Stimulated activated CD8-positive, alpha-beta memory T cell treated with anti-CD3 and anti-CD28 coated beads, Interleukin-4, amount 100 ng/mL, for 24 hours (primary cell): ENCODE measurements at regions not wholly inside any gene's neighbourhood (a gene's known extent, or its start where the extent isn't known, plus 50 kb on each side); places are given as distances from the start of the nearest gene placed in this dataset.

ENCODE experiments used
- DNase-seq: peaks from one replicate; pipeline ENCODE4 v3.0.0-alpha.2; 2020; ENCODE audit warnings: low read depth

- no peak for DNase-seq
These were observed 60.1 kb upstream of the GALNT15 start for GRCh38 chr3:16114429-16114828.

DNA sequence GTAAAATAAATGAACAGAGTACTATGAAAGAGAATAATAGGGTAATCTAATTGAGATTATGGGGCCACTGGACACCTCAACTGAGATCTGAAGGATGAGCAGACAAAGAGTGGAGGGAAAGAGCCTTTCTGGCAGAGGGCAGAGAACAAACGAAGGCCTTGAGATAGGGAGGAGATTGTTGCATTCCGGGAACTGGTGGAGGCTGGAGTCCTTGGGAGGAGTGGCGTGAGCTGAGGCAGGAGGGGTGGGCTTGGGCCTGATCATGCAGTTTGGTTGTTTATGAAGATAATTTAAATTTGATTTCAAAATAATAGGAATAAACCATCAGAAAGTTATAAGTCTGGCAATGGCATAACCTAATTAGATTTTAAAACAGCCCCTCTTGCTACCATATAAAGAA lies 59.5 kb upstream of the GALNT15 start:
- DNase-seq: no peak

- DNase-seq: no peak
These were observed 56.1 kb upstream of the GALNT15 start for GRCh38 chr3:16118396-16118795.

GRCh38 chr3:16119887-16120286 lies 54.6 kb upstream of the GALNT15 start:
- DNase-seq: no peak

DNA sequence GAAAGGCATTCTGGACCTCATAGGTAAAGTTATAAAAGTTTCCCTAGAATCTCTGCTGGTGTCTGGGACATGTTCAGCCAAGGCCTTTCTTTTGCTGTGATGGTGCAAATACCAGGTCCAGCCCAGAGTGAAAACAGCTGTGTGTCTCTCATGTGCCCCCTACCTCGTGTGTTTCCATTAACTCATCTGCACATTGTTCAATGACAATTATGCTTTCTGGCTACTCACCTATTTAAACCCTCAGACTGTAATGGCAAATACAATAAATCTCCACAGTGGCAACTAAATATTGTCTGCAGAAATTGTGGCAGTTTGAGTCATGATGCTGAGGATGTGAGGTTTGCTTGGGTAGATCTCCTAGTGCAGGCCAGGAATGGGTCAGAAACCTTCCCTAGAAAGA lies 53.1 kb upstream of the GALNT15 start:
- DNase-seq: no peak

GRCh38 chr3:16122155-16122554 lies 52.3 kb upstream of the GALNT15 start:
- no peak for DNase-seq

GRCh38 chr3:16122661-16123060 lies 51.8 kb upstream of the GALNT15 start:
- DNase-seq: no peak

GRCh38 chr3:16124636-16125035 lies 49.8 kb upstream of the GALNT15 start:
- no peak for DNase-seq
